ENCODE measurements at regions not wholly inside any gene's neighbourhood (a gene's known extent, or its start where the extent isn't known, plus 50 kb on each side); places are given as distances from the start of the nearest gene placed in this dataset.

GRCh38 chr5:116885825-116886224, 311.2 kb upstream of the SEMA6A start:
- TF ChIP-seq, protein P1, sequence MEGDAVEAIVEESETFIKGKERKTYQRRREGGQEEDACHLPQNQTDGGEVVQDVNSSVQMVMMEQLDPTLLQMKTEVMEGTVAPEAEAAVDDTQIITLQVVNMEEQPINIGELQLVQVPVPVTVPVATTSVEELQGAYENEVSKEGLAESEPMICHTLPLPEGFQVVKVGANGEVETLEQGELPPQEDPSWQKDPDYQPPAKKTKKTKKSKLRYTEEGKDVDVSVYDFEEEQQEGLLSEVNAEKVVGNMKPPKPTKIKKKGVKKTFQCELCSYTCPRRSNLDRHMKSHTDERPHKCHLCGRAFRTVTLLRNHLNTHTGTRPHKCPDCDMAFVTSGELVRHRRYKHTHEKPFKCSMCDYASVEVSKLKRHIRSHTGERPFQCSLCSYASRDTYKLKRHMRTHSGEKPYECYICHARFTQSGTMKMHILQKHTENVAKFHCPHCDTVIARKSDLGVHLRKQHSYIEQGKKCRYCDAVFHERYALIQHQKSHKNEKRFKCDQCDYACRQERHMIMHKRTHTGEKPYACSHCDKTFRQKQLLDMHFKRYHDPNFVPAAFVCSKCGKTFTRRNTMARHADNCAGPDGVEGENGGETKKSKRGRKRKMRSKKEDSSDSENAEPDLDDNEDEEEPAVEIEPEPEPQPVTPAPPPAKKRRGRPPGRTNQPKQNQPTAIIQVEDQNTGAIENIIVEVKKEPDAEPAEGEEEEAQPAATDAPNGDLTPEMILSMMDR (conservative IDR thresholded peaks at IDR 0.05), result no peak
- Mint-ChIP-seq H3K4me1 (peaks cover 4 to 7% of the 10 kb centered on the region in 2 experiments), H3K9me3 (peaks cover 0 to 1% of the 10 kb centered on the region in 2 experiments; a peak in 1 of 5 replicates)

More at GRCh38 chr5:116885825-116886224, 311.2 kb upstream of the SEMA6A start:
- no peaks in the 10 kb centered on the region for H3K36me3 Mint-ChIP-seq (ENCODE audit: insufficient read depth in 1 of 3, low read depth in 3 of 3)
- Histone ChIP-seq H2AK5ac (ENCODE audit: insufficient read length, low read length) (no peak overlapping the region), H4K91ac (ENCODE audit: insufficient read length, low read depth, low read length) (no peak overlapping the region), H3K18ac (ENCODE audit: insufficient read length, low read depth, low read length) (no peak overlapping the region), H4K5ac (ENCODE audit: insufficient read length, low read depth, low read length) (no peak overlapping the region), H2BK12ac (ENCODE audit: insufficient read length, low read depth, low read length) (no peak overlapping the region), H2AFZ (ENCODE audit: low read length) (no peak overlapping the region), H3K79me1 (ENCODE audit: insufficient read depth, low read depth, low read length, poor library complexity, severe bottlenecking) (no peaks in the 10 kb centered on the region), H3K23ac (ENCODE audit: insufficient read length, low read depth, low read length) (no peak overlapping the region), H4K8ac (replicated peaks; ENCODE audit: insufficient read length, low read depth, low read length) (no peak overlapping the region), H3K9ac (ENCODE audit: extremely low read depth, insufficient read length, low read length) (no peak overlapping the region), H3K79me2 (ENCODE audit: insufficient read depth, low read length) (no peaks in the 10 kb centered on the region), H4K20me1 (ENCODE audit: control insufficient read depth, insufficient read depth, insufficient read length) (no peaks in the 10 kb centered on the region), H3K4ac (ENCODE audit: low read depth, low read length) (no peak overlapping the region), H3K23me2 (ENCODE audit: insufficient read length, low read depth, low read length, poor library complexity, severe bottlenecking) (no peaks in the 10 kb centered on the region), H3K27me3 (ENCODE audit: insufficient read depth, low read length) (no peaks in the 10 kb centered on the region), H3T11ph (ENCODE audit: low read length) (no peak overlapping the region), H3K56ac (ENCODE audit: insufficient read length, low read depth, low read length) (no peak overlapping the region), H2BK120ac (ENCODE audit: low read depth, low read length, poor library complexity, severe bottlenecking) (no peak overlapping the region), H2BK15ac (ENCODE audit: low read depth, low read length) (no peak overlapping the region), H3K14ac (ENCODE audit: insufficient read depth, low read length) (no peak overlapping the region), H3K4me2 (ENCODE audit: insufficient read depth, insufficient read length, low read length) (no peak overlapping the region), H2BK20ac (ENCODE audit: low read depth, low read length, poor library complexity, severe bottlenecking) (no peak overlapping the region), H3K9me3 (ENCODE audit: control insufficient read depth, low read depth, low read length) (no peaks in the 10 kb centered on the region), H3K4me1 (ENCODE audit: insufficient read depth, low read length) (no peaks in the 10 kb centered on the region), H2BK5ac (ENCODE audit: insufficient read length, low read length) (no peak overlapping the region), H3K27ac (ENCODE audit: insufficient read length, low read depth, low read length) (no peak overlapping the region)
- no peak overlapping the region for H3K27ac Mint-ChIP-seq
- DNase-seq, result no peak
- no peaks in the 10 kb centered on the region for H3K27me3 Mint-ChIP-seq (ENCODE audit: low read depth)
- no peak overlapping the region for H3K4me3 Mint-ChIP-seq
